ENCODE measurements at regions not wholly inside any gene's neighbourhood (a gene's known extent, or its start where the extent isn't known, plus 50 kb on each side); places are given as distances from the start of the nearest gene placed in this dataset.
"Not testable (repeated sequence)": the region's sequence is repeated elsewhere in the genome, so short reads cannot be mapped to it uniquely, and the experiment has no call there.

DNA sequence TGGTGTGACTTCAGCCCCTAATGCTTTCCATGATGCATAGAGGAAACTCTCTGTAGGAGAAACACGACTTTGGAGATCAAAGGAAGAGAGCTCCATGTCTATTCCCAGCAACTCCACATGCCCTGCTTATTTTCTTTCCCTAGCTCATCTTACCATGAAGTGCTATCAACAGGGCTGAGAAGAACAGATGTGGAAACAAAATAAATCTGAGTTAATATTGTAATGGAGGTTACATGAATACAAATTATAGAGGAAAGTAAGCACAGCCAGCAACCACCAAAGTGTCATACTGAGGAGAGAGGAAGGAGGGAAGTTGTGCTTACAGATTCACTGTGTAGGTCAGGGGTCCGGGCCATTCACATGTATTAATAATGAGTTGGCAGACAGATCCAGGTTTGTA is 157.5 kb downstream of the RFPL4B start:
- no peak for DNase-seq (ENCODE audit: low read depth in 2 of 2)

DNA sequence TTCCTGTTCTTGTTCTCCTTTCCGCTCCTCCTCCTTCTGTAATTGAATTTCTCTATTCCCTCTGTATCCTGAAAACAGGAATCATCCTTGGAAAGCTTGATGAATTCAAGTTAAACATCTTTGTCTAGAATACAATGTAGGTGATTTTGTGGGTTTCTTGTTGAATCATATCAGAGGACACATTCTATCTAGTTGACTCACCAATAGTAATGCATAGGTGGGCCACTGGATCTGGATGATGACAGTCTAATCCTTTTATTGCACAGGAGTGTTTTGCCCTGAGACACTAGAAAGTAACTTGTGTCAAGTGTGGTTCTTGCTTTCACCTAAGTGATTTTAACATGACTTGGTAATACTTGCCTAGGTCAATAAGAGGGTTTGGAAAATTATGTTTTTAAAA is 164.3 kb downstream of the RFPL4B start:
- DNase-seq (ENCODE audit: low read depth in 2 of 2), result no peak

DNA sequence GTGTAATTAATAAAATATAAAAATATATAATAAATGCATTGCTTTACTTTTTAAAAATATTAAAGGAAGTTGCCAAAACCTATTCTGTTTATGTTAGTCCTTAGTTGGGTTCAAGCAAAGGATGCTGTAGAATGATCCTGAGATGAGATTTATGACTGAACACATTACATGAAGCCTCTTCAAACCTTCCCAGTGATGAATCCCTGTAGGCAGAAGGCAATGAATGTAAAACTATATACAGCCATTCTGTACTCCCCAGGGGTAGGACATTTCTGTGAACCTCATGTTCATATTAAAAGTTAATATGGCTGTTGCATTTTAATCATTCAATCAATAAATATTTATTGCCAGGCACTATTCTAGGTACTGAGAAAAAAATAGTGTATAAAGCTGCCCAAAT is 166.0 kb downstream of the RFPL4B start:
- DNase-seq (ENCODE audit: low read depth in 2 of 2), result no peak

DNA sequence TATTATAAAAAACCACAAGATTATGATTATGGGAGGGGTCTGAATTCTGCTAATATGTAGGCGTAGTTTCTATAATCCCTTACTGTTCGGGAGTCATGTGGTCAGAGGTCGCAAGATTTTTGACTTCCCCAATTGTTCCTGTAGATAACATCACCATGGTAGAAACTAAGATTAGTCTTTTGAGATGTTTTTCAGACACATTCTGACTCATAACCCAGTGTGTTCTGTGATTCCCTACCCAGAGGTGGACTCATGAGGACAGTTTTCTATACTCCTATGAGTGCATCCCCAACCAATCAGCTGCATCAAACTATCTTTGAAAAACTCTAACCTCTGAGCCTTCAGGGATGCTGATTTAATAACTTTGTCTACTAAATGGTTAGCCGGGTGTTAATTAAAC is 175.5 kb downstream of the RFPL4B start:
- no peak for DNase-seq (ENCODE audit: low read depth in 2 of 2)

DNA sequence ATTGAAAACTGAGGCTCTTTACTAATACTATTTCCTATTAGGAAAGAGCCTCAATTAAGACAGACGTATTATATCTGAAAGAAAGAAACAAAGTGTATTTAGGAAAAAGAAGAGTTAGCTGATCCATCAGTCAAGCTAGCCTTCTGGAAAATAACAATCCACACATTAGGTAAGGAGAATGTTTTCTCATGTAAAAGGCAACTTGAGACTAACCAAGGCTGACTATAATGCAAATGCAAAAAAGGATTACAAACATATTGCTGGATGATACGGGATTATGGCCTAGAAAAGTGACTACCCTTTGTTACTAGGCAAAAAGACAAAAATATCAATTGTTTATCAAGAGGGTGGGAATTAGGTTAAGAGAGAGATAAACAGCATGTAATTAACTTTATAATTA is 176.9 kb downstream of the RFPL4B start:
- DNase-seq (ENCODE audit: low read depth in 2 of 2), result no peak

DNA sequence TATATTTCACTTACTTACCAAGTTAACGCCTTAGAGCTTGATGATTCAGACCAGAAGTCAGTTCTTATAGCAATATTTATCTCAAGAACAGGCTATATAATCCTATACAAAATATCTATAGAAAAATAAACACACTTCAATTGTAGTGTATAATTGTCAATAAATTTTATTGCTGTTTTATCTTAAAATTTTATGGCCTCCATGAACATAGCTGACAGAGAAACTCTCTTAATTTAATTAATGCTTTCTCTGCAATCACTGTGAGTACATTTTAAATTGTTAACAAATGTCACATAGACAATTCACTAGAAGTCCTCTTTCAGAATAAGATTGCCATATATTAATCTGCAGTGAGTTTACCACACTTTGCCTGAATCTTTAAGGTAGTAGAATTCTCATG is 178.6 kb downstream of the RFPL4B start:
- DNase-seq (ENCODE audit: low read depth in 2 of 2), result no peak

DNA sequence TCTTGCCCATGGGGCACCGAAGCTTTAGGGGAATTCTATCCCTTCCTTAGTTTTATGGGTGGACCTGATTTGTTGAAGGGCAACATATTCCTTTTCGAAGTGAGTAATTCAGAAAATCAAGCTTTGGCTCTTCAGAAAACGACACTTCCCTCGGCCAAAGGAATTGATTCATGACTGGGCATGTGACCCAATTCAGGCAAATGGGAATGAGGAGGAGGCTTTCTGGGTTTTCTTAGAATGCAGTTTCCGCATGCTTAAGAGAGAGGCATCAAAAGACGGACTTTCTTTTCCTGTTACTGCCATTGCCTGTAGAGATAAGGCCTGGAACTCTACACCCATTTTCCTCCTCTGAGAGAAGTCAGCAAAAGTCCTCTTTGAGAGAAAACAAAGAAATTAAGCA is 179.5 kb downstream of the RFPL4B start:
- DNase-seq (ENCODE audit: low read depth in 2 of 2), result no peak

DNA sequence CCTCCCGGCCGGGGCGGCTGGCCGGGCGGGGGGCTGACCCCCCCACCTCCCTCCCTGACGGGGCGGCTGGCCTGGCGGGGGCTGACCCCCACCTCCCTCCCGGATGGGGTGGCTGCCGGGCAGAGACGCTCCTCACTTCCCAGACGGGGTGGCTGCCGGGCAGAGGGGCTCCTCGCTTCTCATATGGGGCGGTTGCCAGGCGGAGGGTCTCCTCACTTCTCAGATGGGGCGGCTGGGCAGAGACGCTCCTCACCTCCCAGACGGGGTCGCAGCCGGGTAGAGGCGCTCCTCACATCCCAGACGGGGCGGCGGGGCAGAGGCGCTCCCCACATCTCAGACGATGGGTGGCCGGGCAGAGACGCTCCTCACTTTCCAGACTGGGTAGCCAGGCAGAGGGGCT is 181.2 kb downstream of the RFPL4B start:
- DNase-seq (ENCODE audit: low read depth in 2 of 2), result not testable (repeated sequence)

DNA sequence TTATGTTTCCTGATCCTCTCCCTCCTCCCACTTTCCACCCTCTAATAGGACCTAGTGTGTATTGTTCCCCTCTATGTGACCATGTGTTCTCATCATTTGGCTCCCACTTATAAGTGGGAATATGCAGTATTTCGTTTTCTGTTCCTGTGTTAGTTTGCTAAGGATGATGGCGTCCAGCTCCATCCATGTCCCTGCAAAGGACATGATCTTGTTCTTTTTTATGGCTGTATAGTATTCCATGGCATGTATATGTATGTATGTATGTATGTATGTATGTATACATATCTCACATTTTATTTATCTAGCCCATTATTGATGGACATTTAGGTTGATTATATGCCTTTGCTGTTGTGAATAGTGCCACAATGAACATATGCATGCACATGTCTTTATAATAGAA is 188.7 kb downstream of the RFPL4B start:
- no peak for DNase-seq (ENCODE audit: low read depth in 2 of 2)

DNA sequence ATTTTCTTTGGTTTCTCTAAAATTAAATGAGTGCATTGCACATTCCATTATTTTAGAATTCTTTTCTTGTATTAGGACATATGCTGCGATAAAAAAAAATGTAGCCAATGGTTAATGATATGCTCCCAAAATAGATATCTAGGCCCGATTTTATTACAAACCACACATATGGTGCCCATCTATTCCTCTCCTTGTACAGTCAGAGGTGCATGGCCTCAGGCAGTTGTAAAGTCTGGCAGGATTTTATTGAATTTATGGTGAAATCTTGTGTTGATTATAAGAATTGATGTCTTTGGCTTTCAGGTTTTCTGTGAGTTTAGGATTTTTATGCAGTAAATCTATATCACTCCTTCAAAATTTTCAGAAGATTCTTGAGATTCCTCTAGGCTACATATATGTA is 192.2 kb downstream of the RFPL4B start:
- no peak for DNase-seq (ENCODE audit: low read depth in 2 of 2)

DNA sequence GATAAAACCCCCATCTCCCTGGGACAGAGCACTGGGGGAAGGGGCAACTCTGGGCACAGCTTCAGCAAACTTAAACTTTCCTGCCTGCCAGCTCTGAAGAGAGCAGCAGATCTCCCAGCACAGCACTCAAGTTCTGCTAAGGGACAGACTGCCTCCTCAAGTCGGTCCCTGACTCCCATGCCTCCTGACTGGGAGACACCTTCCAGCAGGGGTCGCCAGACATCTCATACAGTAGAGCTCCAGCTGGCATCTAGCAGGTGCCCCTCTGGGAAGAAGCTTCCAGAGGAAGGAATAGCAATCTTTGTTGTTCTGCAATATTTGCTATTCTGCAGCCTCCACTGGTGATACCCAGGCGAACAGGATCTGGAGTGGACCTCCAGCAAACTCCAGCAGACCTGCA is 194.7 kb downstream of the RFPL4B start:
- DNase-seq (ENCODE audit: low read depth in 2 of 2), result not testable (repeated sequence)

DNA sequence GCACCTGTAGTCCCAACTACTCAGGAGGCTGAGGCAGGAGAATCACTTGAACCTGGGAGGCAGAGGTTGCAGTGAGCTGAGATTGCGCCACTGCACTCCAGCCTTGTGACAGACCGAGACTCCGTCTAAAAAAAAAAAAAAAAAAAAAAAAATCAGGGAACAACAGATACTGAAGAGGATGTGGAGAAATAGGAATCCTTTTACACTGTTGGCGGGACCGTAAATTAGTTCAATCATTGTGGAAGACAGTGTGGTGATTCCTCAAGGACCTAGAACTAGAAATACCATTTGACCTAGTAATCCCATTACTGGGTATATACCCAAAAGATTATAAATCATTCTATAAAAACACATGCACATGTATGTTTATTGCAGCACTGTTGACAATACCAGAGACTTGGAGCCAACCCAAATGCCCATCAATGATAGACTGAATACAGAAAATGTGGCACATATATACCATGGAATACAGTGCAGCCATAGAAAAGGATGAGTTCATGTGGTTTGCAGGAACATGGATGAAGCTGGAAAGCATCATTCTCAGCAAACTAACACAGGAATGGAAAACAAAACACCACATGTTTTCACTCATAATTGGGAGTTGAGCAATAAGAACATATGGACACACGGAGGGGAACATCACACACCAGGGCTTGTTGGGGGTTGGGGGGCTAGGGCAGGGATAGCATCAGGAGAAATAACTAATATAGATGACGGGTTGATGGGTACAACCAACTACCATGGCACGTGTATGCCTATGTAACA is 200.4 kb downstream of the RFPL4B start:
- not testable (repeated sequence) for DNase-seq (ENCODE audit: low read depth in 2 of 2)

DNA sequence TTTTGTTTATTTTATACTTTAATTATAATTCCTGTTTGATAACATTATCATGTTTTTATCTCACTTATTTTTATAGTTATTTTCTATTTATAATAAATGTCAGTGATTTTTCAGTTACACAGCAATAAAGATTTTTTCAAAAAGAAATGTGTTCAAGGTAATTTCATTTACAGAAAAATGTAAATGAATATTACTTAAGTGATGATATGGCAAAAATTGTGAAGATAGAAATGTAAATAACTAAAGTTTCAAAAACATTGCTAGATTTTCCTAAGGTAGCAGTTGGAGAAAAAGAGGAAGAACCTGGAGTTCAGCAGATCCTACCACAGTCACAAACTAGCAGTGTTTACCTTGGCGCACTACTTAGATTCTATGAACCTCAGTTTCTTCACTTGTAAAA is 202.6 kb downstream of the RFPL4B start:
- DNase-seq (ENCODE audit: low read depth in 2 of 2), result no peak

DNA sequence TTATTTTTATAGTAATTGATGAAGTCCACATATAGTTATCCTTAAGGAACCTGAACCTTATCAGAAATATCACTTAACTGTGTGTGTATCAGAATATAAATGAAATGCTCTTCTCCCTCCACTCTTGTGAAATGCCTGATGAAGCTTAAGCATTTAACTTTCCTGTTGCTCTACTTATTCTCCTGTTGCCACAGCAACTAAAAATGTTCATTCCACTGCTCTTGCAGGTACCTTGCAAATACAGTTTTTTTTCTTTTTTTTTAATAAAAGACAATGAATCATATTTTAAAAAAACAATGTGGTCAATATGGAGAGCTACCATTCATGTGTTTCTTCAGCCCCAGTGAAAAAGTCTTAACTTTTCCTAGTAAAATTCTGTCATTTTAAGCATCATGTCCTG is 210.3 kb downstream of the RFPL4B start:
- DNase-seq (ENCODE audit: low read depth in 2 of 2), result no peak

DNA sequence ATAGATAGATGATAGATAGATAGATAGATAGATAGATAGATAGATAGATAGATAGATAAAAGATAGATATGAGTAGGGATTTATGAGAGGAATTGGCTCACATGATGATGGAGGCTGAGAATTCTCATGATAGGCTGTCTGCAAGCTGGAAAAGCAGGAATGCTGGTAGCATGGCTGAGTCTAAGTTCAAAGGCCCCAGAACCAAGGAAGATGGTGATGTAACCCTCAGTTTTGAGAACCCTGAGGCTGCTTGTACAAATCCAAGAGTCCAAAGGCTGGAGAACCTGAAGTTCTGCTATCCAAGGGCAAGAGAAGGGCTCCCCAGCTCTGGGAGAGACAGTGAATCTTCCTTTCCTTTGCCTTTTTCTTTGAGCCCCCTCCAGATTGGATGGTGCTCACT is 210.8 kb downstream of the RFPL4B start:
- DNase-seq (ENCODE audit: low read depth in 2 of 2), result no peak

DNA sequence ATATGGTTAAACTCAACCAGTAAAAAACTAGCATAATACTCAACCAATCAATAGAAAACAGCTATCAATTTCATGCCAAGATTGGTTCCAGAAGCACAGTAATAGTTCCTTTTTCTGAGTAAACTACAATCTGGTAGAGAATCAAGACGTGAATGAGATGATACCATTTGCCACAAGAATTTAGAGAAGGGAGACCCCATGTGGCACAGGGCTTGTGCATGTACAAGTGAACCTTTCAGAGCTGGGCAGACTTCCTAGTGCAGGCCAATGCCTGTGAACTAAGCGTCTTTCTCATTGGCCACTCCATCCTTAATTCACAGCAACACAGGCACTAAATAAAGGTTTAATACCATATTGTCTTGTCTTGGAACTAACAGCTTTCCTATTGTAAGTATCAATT is 213.5 kb downstream of the RFPL4B start:
- no peak for DNase-seq (ENCODE audit: low read depth in 2 of 2)

DNA sequence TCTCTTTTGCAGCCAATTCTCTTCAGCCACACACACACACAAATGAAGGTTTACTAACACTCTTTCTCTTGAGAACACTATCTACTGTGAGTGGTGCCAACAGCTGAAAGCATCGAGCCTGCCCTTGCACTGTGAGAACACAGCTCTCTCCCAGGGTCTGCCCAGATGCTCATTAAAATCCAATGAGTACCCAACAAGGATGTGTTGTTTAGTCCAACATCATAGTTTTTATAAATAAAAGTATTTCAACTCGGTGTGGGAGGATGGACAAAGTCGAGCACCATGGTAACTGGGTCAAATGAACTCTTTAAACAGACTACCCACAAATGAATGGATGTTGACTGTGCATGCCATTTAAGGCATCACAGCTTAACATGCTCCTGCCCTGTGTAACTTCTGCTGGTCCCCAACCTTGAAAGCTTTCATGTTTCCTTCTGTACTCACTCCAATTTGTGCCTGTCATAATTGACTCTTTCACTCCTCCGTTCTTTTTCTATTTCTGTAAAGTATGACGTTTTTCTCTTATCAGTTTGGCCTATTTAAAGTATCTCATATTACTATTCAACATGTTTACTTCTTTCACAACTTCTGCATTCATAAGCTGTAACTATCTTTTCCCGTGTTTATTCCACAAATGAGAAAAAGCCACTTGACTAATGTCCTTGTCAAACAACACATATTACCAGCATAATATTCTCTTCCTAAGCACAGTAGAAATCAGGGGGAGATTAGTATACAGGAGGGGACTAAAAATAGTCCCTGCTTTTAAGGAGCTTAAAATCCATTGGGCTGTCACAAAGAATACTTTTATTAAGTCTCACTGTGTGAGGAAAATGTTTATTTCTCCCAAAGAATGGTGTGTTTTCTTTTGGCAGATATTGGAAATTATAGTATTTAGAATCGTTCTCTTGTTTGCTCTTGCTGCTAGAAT is 215.4 kb downstream of the RFPL4B start:
- no peak for DNase-seq (ENCODE audit: low read depth in 2 of 2)

DNA sequence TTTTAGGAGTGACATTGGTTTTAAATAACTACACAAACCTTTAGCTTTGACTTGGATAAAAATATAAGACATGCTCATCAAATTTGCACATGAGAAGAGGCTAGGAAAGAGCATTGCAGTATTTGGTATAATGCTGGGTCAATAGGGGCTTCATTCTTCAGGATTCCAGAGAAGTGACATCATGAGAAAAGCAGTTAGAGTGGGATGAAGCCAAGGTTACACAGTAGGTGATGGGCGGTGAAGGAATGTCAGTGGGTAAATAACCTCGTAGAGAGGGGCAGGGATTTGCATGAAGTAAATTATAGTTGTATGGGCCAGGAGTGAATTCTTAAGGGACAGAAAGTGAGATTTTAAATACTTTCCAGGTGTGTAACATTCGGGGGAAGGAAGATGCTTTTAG is 216.2 kb downstream of the RFPL4B start:
- no peak for DNase-seq (ENCODE audit: low read depth in 2 of 2)

DNA sequence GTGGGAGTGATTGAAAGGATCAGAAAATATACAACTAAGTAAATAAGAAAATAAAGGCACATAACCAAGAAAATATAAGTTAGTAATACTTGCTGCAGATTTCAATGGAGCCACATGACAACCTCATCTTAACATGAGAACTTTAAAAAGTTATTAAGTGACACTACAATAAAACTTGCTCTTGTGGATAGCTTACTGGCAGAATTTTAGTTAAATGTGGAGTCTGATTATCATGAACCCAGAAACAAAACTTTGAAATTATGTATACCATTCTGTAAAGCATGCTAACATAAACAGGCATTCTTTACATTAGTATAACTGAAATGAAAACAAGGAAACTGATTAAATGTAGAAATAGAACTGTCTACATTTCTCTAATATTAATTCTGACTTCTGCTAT is 220.9 kb downstream of the RFPL4B start:
- DNase-seq (ENCODE audit: low read depth in 2 of 2), result no peak

DNA sequence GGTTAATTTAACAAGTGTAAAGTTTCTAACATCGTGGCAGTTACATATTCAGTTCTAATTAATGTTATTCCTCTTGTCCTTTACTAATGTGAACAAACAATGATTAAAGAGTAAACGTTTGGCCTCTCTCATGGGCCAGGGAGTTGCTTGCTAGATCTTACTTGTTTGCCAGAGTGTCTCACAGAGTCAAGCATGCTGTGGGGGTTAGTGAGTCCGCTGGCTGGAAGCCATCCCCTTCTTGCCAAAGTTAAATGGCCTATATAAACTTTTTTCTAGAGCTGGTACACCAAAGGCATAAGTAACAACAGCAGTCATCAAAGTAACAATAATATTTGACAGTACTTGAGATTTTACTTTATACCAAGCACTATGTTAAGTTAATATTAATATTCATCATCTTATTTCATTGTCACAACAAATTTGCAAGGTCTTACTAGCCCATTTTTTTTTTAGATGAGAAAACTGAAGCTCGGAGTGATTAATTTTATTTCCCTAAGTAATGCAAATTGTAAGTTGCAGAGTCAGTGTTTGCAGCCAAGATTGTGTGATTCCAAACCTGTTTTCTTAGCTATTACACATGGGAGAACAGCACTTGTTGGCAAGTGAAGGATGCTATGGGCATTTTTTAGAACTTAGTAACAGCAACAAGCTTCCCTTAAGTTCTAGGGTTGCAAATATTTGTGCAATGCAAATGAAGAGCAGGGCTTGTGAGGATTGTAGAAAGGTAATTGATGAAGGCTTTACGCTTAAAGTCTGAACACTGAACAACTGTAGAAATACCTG is 224.5 kb downstream of the RFPL4B start:
- DNase-seq (ENCODE audit: low read depth in 2 of 2), result no peak

DNA sequence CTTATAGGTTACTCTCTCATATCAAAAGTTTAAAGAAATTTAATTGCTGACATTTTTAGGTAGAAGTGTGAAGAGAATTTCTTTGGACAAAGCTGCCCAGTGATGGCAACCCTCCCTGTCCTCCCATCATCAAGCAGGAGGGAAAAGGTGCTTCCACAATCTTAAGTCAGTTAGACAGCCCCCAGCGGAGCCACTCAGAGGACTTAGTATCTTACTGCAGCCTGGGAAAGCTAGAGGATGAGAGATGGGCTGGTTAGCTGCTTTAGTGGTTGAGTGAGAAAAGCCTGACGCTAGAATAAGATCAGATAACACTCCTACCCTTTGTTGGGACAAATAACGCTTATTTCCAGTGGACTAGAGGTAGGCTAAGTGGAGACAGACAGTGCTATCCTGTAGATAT is 227.1 kb downstream of the RFPL4B start:
- no peak for DNase-seq (ENCODE audit: low read depth in 2 of 2)

DNA sequence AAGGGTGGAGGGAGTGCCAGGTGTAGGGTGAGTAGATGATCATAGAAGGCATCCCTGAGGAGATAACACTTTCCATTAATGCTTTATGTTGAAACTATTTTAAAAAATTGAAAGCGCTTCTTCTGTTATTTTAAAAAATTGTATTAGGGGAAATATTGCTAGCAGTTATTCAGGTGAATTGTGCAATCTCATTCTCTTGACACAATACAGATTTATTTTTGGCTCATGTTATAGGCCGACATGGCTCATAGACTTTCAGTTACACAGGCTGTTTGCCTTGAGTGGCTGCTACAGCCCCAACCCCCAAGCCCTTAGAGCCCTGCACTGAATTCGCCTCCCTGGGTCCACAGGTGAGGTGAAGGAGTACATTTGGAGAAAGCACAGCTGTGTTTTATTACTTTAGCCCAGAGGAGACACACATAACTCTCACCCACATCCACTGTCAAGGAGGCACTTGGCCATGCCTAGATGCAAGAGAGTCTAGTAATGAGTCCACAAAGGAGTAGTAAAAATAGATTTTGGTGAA is 228.2 kb downstream of the RFPL4B start:
- DNase-seq (ENCODE audit: low read depth in 2 of 2), result no peak
